Sciatic nerve (tissue), 2 donors: ENCODE measurements at regions not wholly inside any gene's neighbourhood (a gene's known extent, or its start where the extent isn't known, plus 50 kb on each side); places are given as distances from the start of the nearest gene placed in this dataset.
"Not testable (repeated sequence)": the region's sequence is repeated elsewhere in the genome, so short reads cannot be mapped to it uniquely, and the experiment has no call there.

ENCODE experiments used
- ATAC-seq: fragments of 200-7000 bp; cut with Tn5 transposase; one replicate; pipeline ENCODE4 v1.9.1; 2020; ENCODE audit warnings: mild to moderate bottlenecking, moderate library complexity
- DNase-seq: peaks from one replicate; pipeline ENCODE4 v3.0.0-alpha.2; 2020; ENCODE audit warnings: low spot score
- intact Hi-C: fragments of 100-400 bp; cut with DNase I; formaldehyde crosslinking; loops from one replicate; pipeline ENCODE4 v1.14.2; 2022
- donor health status: DM: no; HTN: no; CAD: no.
- donor health status: DM: no; HTN: no; CAD: no.

GRCh38 chr2:53544871-53545558 is 222.6 kb upstream of the CHAC2 start:
- intact Hi-C loops: no loop called here
- ATAC-seq (no peak), DNase-seq (no peak)

GRCh38 chr2:53543083-53543482 is 224.5 kb upstream of the CHAC2 start:
- ATAC-seq (no peak), DNase-seq (no peak)
- intact Hi-C loops: no loop called here

- DNase-seq (no peak), ATAC-seq (no peak)
- intact Hi-C loops: no loop called here
These were observed 230.8 kb upstream of the CHAC2 start for GRCh38 chr2:53536583-53537361.

GRCh38 chr2:53535234-53535840 is 232.3 kb upstream of the CHAC2 start:
- ATAC-seq: no peak
- no peak for DNase-seq
- intact Hi-C loops: no loop called here

GRCh38 chr2:53530126-53530525 is 237.5 kb upstream of the CHAC2 start:
- intact Hi-C loops: no loop called here
- ATAC-seq (no peak), DNase-seq (no peak)

- DNase-seq (no peak), ATAC-seq (no peak)
- intact Hi-C loops: no loop called here
These were observed 240.5 kb upstream of the CHAC2 start for GRCh38 chr2:53527056-53527455.

- DNase-seq (no peak), ATAC-seq (no peak)
- intact Hi-C loops: no loop called here
These were observed 247.4 kb upstream of the CHAC2 start for GRCh38 chr2:53519918-53520841.

- ATAC-seq: no peak
- intact Hi-C loops: no loop called here
- DNase-seq: no peak
These were observed 250.2 kb upstream of the CHAC2 start for GRCh38 chr2:53517406-53517805.

GRCh38 chr2:53516650-53517049 is 251.0 kb upstream of the CHAC2 start:
- intact Hi-C loops: no loop called here
- ATAC-seq (no peak), DNase-seq (no peak)

- ATAC-seq (peak; percentile 49), DNase-seq (no peak)
- intact Hi-C loops: no loop called here
These were observed 251.9 kb upstream of the CHAC2 start for GRCh38 chr2:53515435-53516332.

GRCh38 chr2:53513167-53513666 is 254.4 kb upstream of the CHAC2 start:
- intact Hi-C loops: no loop called here
- ATAC-seq: no peak
- DNase-seq: no peak

GRCh38 chr2:53512071-53512826 is 255.4 kb upstream of the CHAC2 start:
- ATAC-seq (no peak), DNase-seq (no peak)
- intact Hi-C loops: no loop called here

- no peak for ATAC-seq
These were observed 256.1 kb upstream of the CHAC2 start for GRCh38 chr2:53511549-53511948.

GRCh38 chr2:53510401-53510800 is 257.2 kb upstream of the CHAC2 start:
- intact Hi-C loops: no loop called here
- ATAC-seq (no peak), DNase-seq (no peak)

More at GRCh38 chr2:53511549-53511948, 256.1 kb upstream of the CHAC2 start:
- DNase-seq: no peak
- intact Hi-C loops: no loop called here

- intact Hi-C loops: no loop called here
- ATAC-seq (no peak), DNase-seq (no peak)
These were observed 257.7 kb upstream of the CHAC2 start for GRCh38 chr2:53509831-53510388.

GRCh38 chr2:53508667-53509066 is 258.9 kb upstream of the CHAC2 start:
- no peak for ATAC-seq
- intact Hi-C loops: no loop called here
- DNase-seq: no peak

GRCh38 chr2:53507070-53507469 is 260.5 kb upstream of the CHAC2 start:
- ATAC-seq, DNase-seq, intact Hi-C loops: not testable (repeated sequence)
